Loucy (cell line): ENCODE measurements at regions not wholly inside any gene's neighbourhood (a gene's known extent, or its start where the extent isn't known, plus 50 kb on each side); places are given as distances from the start of the nearest gene placed in this dataset.

Source experiments
- CTCF ChIP-seq: fragments of 200-600 bp; sonication (generic); conservative IDR thresholded peaks from 2 replicates; pipeline ENCODE4 v1.5.1; 2014; ENCODE audit warnings: mild to moderate bottlenecking, antibody characterized with exemption, low read length
- EZH2phosphoT487 ChIP-seq: fragments of 200-600 bp; IDR thresholded peaks from 2 replicates; pipeline ENCODE4 v1.6.1; 2018; ENCODE audit warnings: antibody characterized with exemption, mild to moderate bottlenecking, moderate library complexity, borderline replicate concordance

GRCh38 chr17:14459955-14460354, 159.1 kb downstream of the HS3ST3B1 start:
- no peak for TF ChIP-seq CTCF
- no peak for TF ChIP-seq EZH2phosphoT487
